Nephron (organoid): ENCODE measurements at regions not wholly inside any gene's neighbourhood (a gene's known extent, or its start where the extent isn't known, plus 50 kb on each side); places are given as distances from the start of the nearest gene placed in this dataset.
A peak's percentile ranks its signal among the peaks of the same experiment; 100 is the strongest.

Source experiments
- H3K27ac Mint-ChIP-seq, 3 experiments: 2 replicates each; pipeline ENCODE4 v1.8.0; 2020; ENCODE audit warnings: mixed read lengths in 3 of 3, mild to moderate bottlenecking in 2 of 3, moderate library complexity in 1 of 3
- H3K27me3 Mint-ChIP-seq: 2 replicates; pipeline ENCODE4 v1.8.0; 2021; ENCODE audit warnings: low read depth, mild to moderate bottlenecking, moderate library complexity, mixed read lengths
- H3K36me3 Mint-ChIP-seq: 2 replicates; pipeline ENCODE4 v1.8.0; 2020; ENCODE audit warnings: low read depth, mixed read lengths
- H3K4me1 Mint-ChIP-seq: 2 replicates; pipeline ENCODE4 v1.8.0; 2020; ENCODE audit warnings: mixed read lengths
- H3K4me3 Mint-ChIP-seq, 3 experiments: 2 replicates each; pipeline ENCODE4 v1.8.0; 2020; ENCODE audit warnings: mild to moderate bottlenecking in 3 of 3, mixed read lengths in 3 of 3, moderate library complexity in 2 of 3
- H3K9me3 Mint-ChIP-seq: 2 replicates; pipeline ENCODE4 v1.8.0; 2020; ENCODE audit warnings: mixed read lengths
- CTCF ChIP-seq, 3 experiments: fragments of 200-600 bp; sonication (generic); IDR thresholded peaks; one replicate each; pipeline ENCODE4 v1.5.0; 2021; ENCODE audit warnings: antibody characterized with exemption in 3 of 3; ENCODE audit not compliant: unreplicated experiment in 3 of 3

- Mint-ChIP-seq H3K27me3 (no peaks in the 10 kb centered on the region), H3K9me3 (peaks cover 15% of the 10 kb centered on the region), H3K27ac (peak overlapping the region; percentile 19 to 49 (median 28)), H3K36me3 (no peaks in the 10 kb centered on the region), H3K4me3 (no peak overlapping the region), H3K4me1 (peaks cover 11% of the 10 kb centered on the region)
- TF ChIP-seq CTCF (IDR thresholded peaks at IDR 0.05; ENCODE audit: unreplicated experiment in 3 of 3): no peak
These were observed 116.9 kb upstream of the ARPP21 start for GRCh38 chr3:35522450-35522849.

- Mint-ChIP-seq H3K4me3 (no peak overlapping the region), H3K36me3 (no peaks in the 10 kb centered on the region), H3K9me3 (peaks cover 10% of the 10 kb centered on the region), H3K27ac (peak overlapping the region; percentile 87 to 92 (median 87)), H3K4me1 (peaks cover 11% of the 10 kb centered on the region), H3K27me3 (no peaks in the 10 kb centered on the region)
- TF ChIP-seq CTCF (IDR thresholded peaks at IDR 0.05; ENCODE audit: unreplicated experiment in 3 of 3): no peak
These were observed 116.3 kb upstream of the ARPP21 start for GRCh38 chr3:35523074-35523473.

GRCh38 chr3:35523838-35524237 lies 115.5 kb upstream of the ARPP21 start:
- Mint-ChIP-seq H3K4me1 (peaks cover 11% of the 10 kb centered on the region), H3K36me3 (no peaks in the 10 kb centered on the region), H3K4me3 (no peak overlapping the region), H3K27me3 (no peaks in the 10 kb centered on the region), H3K9me3 (peaks cover 7% of the 10 kb centered on the region), H3K27ac (peak overlapping the region; percentile 87 to 92 (median 87))
- no peak for TF ChIP-seq CTCF (IDR thresholded peaks at IDR 0.05; ENCODE audit: unreplicated experiment in 3 of 3)

- H3K9me3 Mint-ChIP-seq: peaks cover 5% of the 10 kb centered on the region
- H3K36me3 Mint-ChIP-seq: no peaks in the 10 kb centered on the region
- H3K27ac Mint-ChIP-seq: peak overlapping the region; percentile 83 to 92 (median 87)
- H3K4me3 Mint-ChIP-seq: no peak overlapping the region
- H3K4me1 Mint-ChIP-seq: peaks cover 11% of the 10 kb centered on the region
- H3K27me3 Mint-ChIP-seq: no peaks in the 10 kb centered on the region
- no peak for TF ChIP-seq CTCF (IDR thresholded peaks at IDR 0.05; ENCODE audit: unreplicated experiment in 3 of 3)
These were observed 114.5 kb upstream of the ARPP21 start for GRCh38 chr3:35524856-35525255.

- Mint-ChIP-seq H3K4me3 (peak overlapping the region in 2 of 3 experiments; percentile 7 to 22), H3K36me3 (no peaks in the 10 kb centered on the region), H3K9me3 (peaks cover 5% of the 10 kb centered on the region), H3K27ac (peak overlapping the region; percentile 72 to 94 (median 72)), H3K27me3 (no peaks in the 10 kb centered on the region), H3K4me1 (peaks cover 5% of the 10 kb centered on the region)
- TF ChIP-seq CTCF (IDR thresholded peaks at IDR 0.05; ENCODE audit: unreplicated experiment in 3 of 3): no peak
These were observed 110.6 kb upstream of the ARPP21 start for GRCh38 chr3:35528728-35529127.

GRCh38 chr3:35529337-35529736 lies 110.0 kb upstream of the ARPP21 start:
- Mint-ChIP-seq H3K27me3 (no peaks in the 10 kb centered on the region), H3K4me3 (no peak overlapping the region), H3K27ac (peak overlapping the region; percentile 72 to 94 (median 72)), H3K36me3 (no peaks in the 10 kb centered on the region), H3K4me1 (peaks cover 5% of the 10 kb centered on the region), H3K9me3 (peaks cover 5% of the 10 kb centered on the region)
- TF ChIP-seq CTCF (IDR thresholded peaks at IDR 0.05; ENCODE audit: unreplicated experiment in 3 of 3): no peak
